T-helper 1 cell (primary cell): ENCODE measurements at regions not wholly inside any gene's neighbourhood (a gene's known extent, or its start where the extent isn't known, plus 50 kb on each side); places are given as distances from the start of the nearest gene placed in this dataset.
"Not testable (repeated sequence)": the region's sequence is repeated elsewhere in the genome, so short reads cannot be mapped to it uniquely, and the experiment has no call there.

Experiments
- DNase-seq, 5 donors: peaks; one replicate each; pipeline ENCODE4 v3.0.0-alpha.2; 2012 to 2020

GRCh38 chr18:62442391-62442790, 80.4 kb upstream of the ZCCHC2 start:
- no peak for DNase-seq

- DNase-seq = peak in 1 of 5 donors; percentile 14
Observed at GRCh38 chr18:62445386-62445917, 77.4 kb upstream of the ZCCHC2 start.

- no peak for DNase-seq
Observed at GRCh38 chr18:62446511-62446910, 76.3 kb upstream of the ZCCHC2 start.

GRCh38 chr18:62447652-62448051, 75.2 kb upstream of the ZCCHC2 start:
- DNase-seq = no peak

- DNase-seq = no peak
Observed at GRCh38 chr18:62448426-62448825, 74.4 kb upstream of the ZCCHC2 start.

- DNase-seq = no peak
Observed at GRCh38 chr18:62449490-62450104, 73.2 kb upstream of the ZCCHC2 start.

GRCh38 chr18:62450175-62450545, 72.7 kb upstream of the ZCCHC2 start:
- DNase-seq = no peak

- no peak for DNase-seq
Observed at GRCh38 chr18:62450546-62451410, 72.0 kb upstream of the ZCCHC2 start.

GRCh38 chr18:62452280-62452831, 70.5 kb upstream of the ZCCHC2 start:
- DNase-seq = peak in 1 of 5 donors; percentile 35

GRCh38 chr18:62453864-62454263, 69.0 kb upstream of the ZCCHC2 start:
- no peak for DNase-seq

- DNase-seq = no peak
Observed at GRCh38 chr18:62454527-62454926, 68.3 kb upstream of the ZCCHC2 start.

GRCh38 chr18:62455222-62455621, 67.6 kb upstream of the ZCCHC2 start:
- DNase-seq = no peak

- no peak for DNase-seq
Observed at GRCh38 chr18:62457877-62458276, 64.9 kb upstream of the ZCCHC2 start.

GRCh38 chr18:62458346-62458745, 64.5 kb upstream of the ZCCHC2 start:
- no peak for DNase-seq

GRCh38 chr18:62458868-62459716, 63.7 kb upstream of the ZCCHC2 start:
- DNase-seq = no peak

- no peak for DNase-seq
Observed at GRCh38 chr18:62460851-62461300, 61.9 kb upstream of the ZCCHC2 start.

- DNase-seq = no peak
Observed at GRCh38 chr18:62461591-62461990, 61.2 kb upstream of the ZCCHC2 start.

GRCh38 chr18:62464266-62464665, 58.6 kb upstream of the ZCCHC2 start:
- DNase-seq = no peak

GRCh38 chr18:62469131-62469530, 53.7 kb upstream of the ZCCHC2 start:
- DNase-seq = not testable (repeated sequence)
